Glutamatergic neuron (in vitro differentiated cells): ENCODE measurements at regions not wholly inside any gene's neighbourhood (a gene's known extent, or its start where the extent isn't known, plus 50 kb on each side); places are given as distances from the start of the nearest gene placed in this dataset.
"Not testable (repeated sequence)": the region's sequence is repeated elsewhere in the genome, so short reads cannot be mapped to it uniquely, and the experiment has no call there.

Experiments
- DNase-seq: peaks from one replicate; pipeline ENCODE4 v3.0.0; 2022
- H3K27ac Mint-ChIP-seq: one replicate; pipeline ENCODE4 v1.8.0; 2020; ENCODE audit warnings: mild to moderate bottlenecking, mixed read lengths, inconsistent platforms; ENCODE audit not compliant: unreplicated experiment
- H3K27me3 Mint-ChIP-seq: one replicate; pipeline ENCODE4 v1.8.0; 2020; ENCODE audit warnings: mild to moderate bottlenecking, moderate library complexity, mixed read lengths, inconsistent platforms; ENCODE audit not compliant: unreplicated experiment
- H3K36me3 Mint-ChIP-seq: one replicate; pipeline ENCODE4 v1.8.0; 2020; ENCODE audit warnings: mild to moderate bottlenecking, mixed read lengths, inconsistent platforms; ENCODE audit not compliant: unreplicated experiment
- H3K4me1 Mint-ChIP-seq: one replicate; pipeline ENCODE4 v1.8.0; 2020; ENCODE audit warnings: mild to moderate bottlenecking, low read depth, mixed read lengths, inconsistent platforms; ENCODE audit not compliant: unreplicated experiment
- H3K4me3 Mint-ChIP-seq: one replicate; pipeline ENCODE4 v1.8.0; 2020; ENCODE audit warnings: mild to moderate bottlenecking, mixed read lengths, inconsistent platforms; ENCODE audit not compliant: unreplicated experiment
- H3K9me3 Mint-ChIP-seq: one replicate; pipeline ENCODE4 v1.8.0; 2020; ENCODE audit warnings: mild to moderate bottlenecking, moderate library complexity, mixed read lengths, inconsistent platforms; ENCODE audit not compliant: unreplicated experiment
- CTCF ChIP-seq: fragments of 200-600 bp; sonication (generic); IDR thresholded peaks from one replicate; pipeline ENCODE4 v1.5.0; 2021; ENCODE audit not compliant: partially characterized antibody, unreplicated experiment

GRCh38 chr3:15936312-15936711 lies 138.5 kb upstream of the ANKRD28 start:
- Mint-ChIP-seq H3K36me3 (peaks cover 12% of the 10 kb centered on the region), H3K27me3 (peaks cover 8% of the 10 kb centered on the region), H3K4me3 (no peak overlapping the region), H3K9me3 (peaks cover 12% of the 10 kb centered on the region), H3K27ac (peak overlapping the region; percentile 31), H3K4me1 (peaks cover 37% of the 10 kb centered on the region)
- no peak for DNase-seq
- no peak for TF ChIP-seq CTCF

GRCh38 chr3:15940641-15941040 lies 142.9 kb upstream of the ANKRD28 start:
- no peak for TF ChIP-seq CTCF
- H3K27ac Mint-ChIP-seq, result no peak overlapping the region
- peaks cover 15% of the 10 kb centered on the region for H3K4me1 Mint-ChIP-seq
- H3K4me3 Mint-ChIP-seq, result no peak overlapping the region
- no peak for DNase-seq
- peaks cover 24% of the 10 kb centered on the region for H3K36me3 Mint-ChIP-seq
- H3K9me3 Mint-ChIP-seq, result peaks cover 10% of the 10 kb centered on the region
- H3K27me3 Mint-ChIP-seq, result peaks cover 7% of the 10 kb centered on the region

GRCh38 chr3:15941457-15941856 lies 143.7 kb upstream of the ANKRD28 start:
- DNase-seq, H3K9me3 Mint-ChIP-seq, H3K4me1 Mint-ChIP-seq, H3K27me3 Mint-ChIP-seq, H3K4me3 Mint-ChIP-seq, H3K27ac Mint-ChIP-seq: not testable (repeated sequence)
- peaks cover 24% of the 10 kb centered on the region for H3K36me3 Mint-ChIP-seq

GRCh38 chr3:15941958-15942357 lies 144.2 kb upstream of the ANKRD28 start:
- no peaks in the 10 kb centered on the region for H3K27me3 Mint-ChIP-seq
- no peak overlapping the region for H3K4me3 Mint-ChIP-seq
- no peak for TF ChIP-seq CTCF
- peaks cover 24% of the 10 kb centered on the region for H3K36me3 Mint-ChIP-seq
- H3K4me1 Mint-ChIP-seq, result peaks cover 5% of the 10 kb centered on the region
- H3K27ac Mint-ChIP-seq, result no peak overlapping the region
- peaks cover 2% of the 10 kb centered on the region for H3K9me3 Mint-ChIP-seq
- no peak for DNase-seq

GRCh38 chr3:15942462-15942861 lies 144.7 kb upstream of the ANKRD28 start:
- Mint-ChIP-seq H3K4me1 (peaks cover 1% of the 10 kb centered on the region), H3K27me3 (no peaks in the 10 kb centered on the region), H3K36me3 (peaks cover 24% of the 10 kb centered on the region), H3K27ac (no peak overlapping the region), H3K9me3 (no peaks in the 10 kb centered on the region), H3K4me3 (no peak overlapping the region)
- DNase-seq, result no peak
- no peak for TF ChIP-seq CTCF

GRCh38 chr3:15942936-15943335 lies 145.2 kb upstream of the ANKRD28 start:
- no peak overlapping the region for H3K4me3 Mint-ChIP-seq

More at GRCh38 chr3:15942936-15943335, 145.2 kb upstream of the ANKRD28 start:
- no peak for DNase-seq
- no peaks in the 10 kb centered on the region for H3K27me3 Mint-ChIP-seq
- no peak overlapping the region for H3K27ac Mint-ChIP-seq
- no peak for TF ChIP-seq CTCF
- no peaks in the 10 kb centered on the region for H3K9me3 Mint-ChIP-seq
- H3K4me1 Mint-ChIP-seq, result peaks cover 1% of the 10 kb centered on the region
- H3K36me3 Mint-ChIP-seq, result peaks cover 24% of the 10 kb centered on the region
